ENCODE measurements at regions not wholly inside any gene's neighbourhood (a gene's known extent, or its start where the extent isn't known, plus 50 kb on each side); places are given as distances from the start of the nearest gene placed in this dataset.

DNA sequence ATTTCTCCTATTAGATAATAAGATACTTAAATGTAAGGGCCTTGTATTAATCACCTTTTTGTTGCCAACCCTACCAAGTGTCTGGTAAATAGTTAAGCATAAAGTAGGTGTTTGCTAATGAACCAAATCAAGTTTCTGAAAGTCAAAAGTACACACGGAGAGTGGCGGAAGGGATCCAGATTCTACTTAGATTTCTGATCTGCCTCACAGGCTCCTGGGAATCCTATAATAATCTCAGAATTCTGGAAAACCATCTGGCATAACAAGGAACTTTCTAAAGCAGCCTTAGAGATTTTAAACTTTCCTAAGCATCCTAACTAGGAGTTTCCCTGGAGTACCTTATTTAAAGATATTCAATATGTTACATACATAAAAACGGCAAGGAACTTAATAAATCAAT, 363.2 kb upstream of the SMC2 start:
- TF ChIP-seq, protein P1, sequence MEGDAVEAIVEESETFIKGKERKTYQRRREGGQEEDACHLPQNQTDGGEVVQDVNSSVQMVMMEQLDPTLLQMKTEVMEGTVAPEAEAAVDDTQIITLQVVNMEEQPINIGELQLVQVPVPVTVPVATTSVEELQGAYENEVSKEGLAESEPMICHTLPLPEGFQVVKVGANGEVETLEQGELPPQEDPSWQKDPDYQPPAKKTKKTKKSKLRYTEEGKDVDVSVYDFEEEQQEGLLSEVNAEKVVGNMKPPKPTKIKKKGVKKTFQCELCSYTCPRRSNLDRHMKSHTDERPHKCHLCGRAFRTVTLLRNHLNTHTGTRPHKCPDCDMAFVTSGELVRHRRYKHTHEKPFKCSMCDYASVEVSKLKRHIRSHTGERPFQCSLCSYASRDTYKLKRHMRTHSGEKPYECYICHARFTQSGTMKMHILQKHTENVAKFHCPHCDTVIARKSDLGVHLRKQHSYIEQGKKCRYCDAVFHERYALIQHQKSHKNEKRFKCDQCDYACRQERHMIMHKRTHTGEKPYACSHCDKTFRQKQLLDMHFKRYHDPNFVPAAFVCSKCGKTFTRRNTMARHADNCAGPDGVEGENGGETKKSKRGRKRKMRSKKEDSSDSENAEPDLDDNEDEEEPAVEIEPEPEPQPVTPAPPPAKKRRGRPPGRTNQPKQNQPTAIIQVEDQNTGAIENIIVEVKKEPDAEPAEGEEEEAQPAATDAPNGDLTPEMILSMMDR (conservative IDR thresholded peaks at IDR 0.05), result no peak
- no peak for TF ChIP-seq EZH2 (IDR thresholded peaks at IDR 0.05; ENCODE audit: low read depth)

Data from PC-9 (cell line).